A549 (cell line): ENCODE measurements at regions not wholly inside any gene's neighbourhood (a gene's known extent, or its start where the extent isn't known, plus 50 kb on each side); places are given as distances from the start of the nearest gene placed in this dataset.

ENCODE experiments used
- BHLHE40 ChIP-seq: IDR thresholded peaks from 2 replicates; pipeline ENCODE4 v1.6.1; 2012; ENCODE audit warnings: low read depth, low read length, inconsistent platforms
- CHD2 ChIP-seq: fragments of 150-350 bp; IDR thresholded peaks from 2 replicates; pipeline ENCODE4 v1.6.1; 2014; ENCODE audit warnings: low read length; ENCODE audit not compliant: partially characterized antibody
- CTCF ChIP-seq: fragments of >200 bp; sonication (Bioruptor Twin); formaldehyde crosslinking; IDR thresholded peaks from 3 replicates; pipeline ENCODE4 v1.5.1; 2016
- E2F6 ChIP-seq: IDR thresholded peaks from 2 replicates; pipeline ENCODE4 v1.6.1; 2012; ENCODE audit warnings: low read depth, borderline replicate concordance
- FOSL2 ChIP-seq, 2 experiments: fragments of 450-650 bp in 1 of 2; fragments of >200 bp in 1 of 2; sonication (Bioruptor Twin) in 1 of 2; formaldehyde crosslinking; IDR thresholded peaks; 2 replicates each; pipeline versions ENCODE4 v1.5.0 to v1.6.1; 2016 to 2020; ENCODE audit warnings: mild to moderate bottlenecking in 1 of 2, moderate library complexity in 1 of 2
- KDM5A ChIP-seq: fragments of 200-600 bp; sonication (generic); IDR thresholded peaks from 2 replicates; pipeline ENCODE4 v1.6.1; 2016; ENCODE audit warnings: antibody characterized with exemption, mild to moderate bottlenecking
- MAFK ChIP-seq: fragments of 450-650 bp; IDR thresholded peaks from 2 replicates; pipeline ENCODE4 v1.6.1; 2014; ENCODE audit not compliant: partially characterized antibody
- MYC ChIP-seq: IDR thresholded peaks from 2 replicates; pipeline ENCODE4 v1.6.1; 2012; ENCODE audit warnings: mild to moderate bottlenecking, inconsistent platforms, low read length, improper control_type of control experiment, borderline replicate concordance
- RCOR1 ChIP-seq: fragments of 150-350 bp; IDR thresholded peaks from 2 replicates; pipeline ENCODE4 v1.6.1; 2014; ENCODE audit warnings: antibody characterized with exemption, low read length, low read depth
- REST ChIP-seq: fragments of 200-600 bp; sonication (generic); IDR thresholded peaks from 2 replicates; pipeline ENCODE4 v1.6.1; 2016; ENCODE audit warnings: antibody characterized with exemption, mild to moderate bottlenecking, moderate library complexity
- TF ChIP-seq, protein P1 (sequence below): IDR thresholded peaks from 2 replicates; pipeline ENCODE4 v1.6.1; 2012

DNA sequence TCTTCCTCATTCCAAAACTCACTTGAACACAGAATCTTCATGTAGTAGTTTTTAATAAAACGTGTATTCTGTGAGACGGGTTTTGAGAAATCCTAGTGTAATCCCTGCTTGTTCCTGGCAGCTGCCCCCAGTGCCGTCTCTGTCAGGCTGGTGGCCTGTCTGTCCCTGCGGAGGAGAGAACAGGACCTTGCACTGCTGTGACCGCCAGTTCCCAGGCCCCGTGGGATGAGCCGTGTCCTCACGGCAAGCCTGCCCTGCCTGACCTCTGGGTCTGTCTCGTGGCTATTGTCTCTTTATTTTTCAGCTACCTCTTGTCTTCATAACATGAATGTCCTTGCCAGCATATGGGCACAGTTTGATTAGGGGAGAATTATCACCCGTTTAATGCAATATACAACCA, 535.5 kb upstream of the B3GAT1 start:
- TF ChIP-seq KDM5A (no peak), CHD2 (no peak), CTCF (no peak), BHLHE40 (no peak), MYC (no peak), E2F6 (no peak), MAFK (no peak), REST (no peak), RCOR1 (no peak), FOSL2 (IDR thresholded peaks at IDR 0.05) (no peak), FOSL2 (CRISPR knock-in tag; IDR thresholded peaks at IDR 0.05) (no peak)
- TF ChIP-seq, protein P1, sequence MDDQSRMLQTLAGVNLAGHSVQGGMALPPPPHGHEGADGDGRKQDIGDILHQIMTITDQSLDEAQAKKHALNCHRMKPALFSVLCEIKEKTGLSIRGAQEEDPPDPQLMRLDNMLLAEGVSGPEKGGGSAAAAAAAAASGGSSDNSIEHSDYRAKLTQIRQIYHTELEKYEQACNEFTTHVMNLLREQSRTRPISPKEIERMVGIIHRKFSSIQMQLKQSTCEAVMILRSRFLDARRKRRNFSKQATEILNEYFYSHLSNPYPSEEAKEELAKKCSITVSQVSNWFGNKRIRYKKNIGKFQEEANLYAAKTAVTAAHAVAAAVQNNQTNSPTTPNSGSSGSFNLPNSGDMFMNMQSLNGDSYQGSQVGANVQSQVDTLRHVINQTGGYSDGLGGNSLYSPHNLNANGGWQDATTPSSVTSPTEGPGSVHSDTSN: no peak
